OCI-LY3 (cell line): ENCODE measurements at regions not wholly inside any gene's neighbourhood (a gene's known extent, or its start where the extent isn't known, plus 50 kb on each side); places are given as distances from the start of the nearest gene placed in this dataset.
A peak's percentile ranks its signal among the peaks of the same experiment; 100 is the strongest.

ENCODE experiments used
- H2AFZ ChIP-seq: fragments of 200-600, 300-600 bp; shearing (Covaris generic); 2 replicates; pipeline ENCODE4 v1.6.0; 2014; ENCODE audit warnings: antibody characterized with exemption, low read depth, low read length
- H3K27ac ChIP-seq: fragments of 200-600, 300-600 bp; sonication (generic); 2 replicates; pipeline ENCODE4 v1.5.1; 2014; ENCODE audit warnings: mild to moderate bottlenecking, low read length, moderate library complexity, mixed read lengths
- H3K27me3 ChIP-seq: fragments of 200-600, 300-600 bp; sonication (generic); 2 replicates; pipeline ENCODE4 v1.6.1; 2014; ENCODE audit warnings: low read depth, low read length, mixed read lengths
- H3K36me3 ChIP-seq: fragments of 200-600, 300-600 bp; sonication (generic); replicated peaks from 2 replicates; pipeline ENCODE3; 2014; ENCODE audit warnings: low read depth, low read length, mixed read lengths
- H3K4me1 ChIP-seq: fragments of 300-600, 200-600 bp; sonication (generic); 2 replicates; pipeline ENCODE4 v1.6.1; 2014; ENCODE audit warnings: low read length, mixed read lengths
- H3K4me2 ChIP-seq: fragments of 200-600, 300-600 bp; sonication (generic); 2 replicates; pipeline ENCODE4 v1.6.1; 2014; ENCODE audit warnings: low read length, mixed read lengths
- H3K4me3 ChIP-seq: fragments of 300-600, 200-600 bp; sonication (generic); 2 replicates; pipeline ENCODE4 v1.5.1; 2014; ENCODE audit warnings: antibody characterized with exemption, mild to moderate bottlenecking, low read length, moderate library complexity
- H3K79me2 ChIP-seq: fragments of 300-600, 200-600 bp; shearing (Covaris generic); 2 replicates; pipeline ENCODE4 v1.6.1; 2014; ENCODE audit warnings: mild to moderate bottlenecking, low read length, mixed read lengths
- H3K9ac ChIP-seq: fragments of 300-600, 200-600 bp; shearing (Covaris generic); 2 replicates; pipeline ENCODE4 v1.6.0; 2014; ENCODE audit warnings: mild to moderate bottlenecking, low read length, moderate library complexity
- H3K9me3 ChIP-seq: fragments of 200-600, 300-600 bp; shearing (Covaris generic); 2 replicates; pipeline ENCODE4 v1.6.1; 2014; ENCODE audit warnings: low read length, mixed read lengths; ENCODE audit not compliant: insufficient read depth
- H4K20me1 ChIP-seq: fragments of 200-600, 300-600 bp; sonication (generic); 2 replicates; pipeline ENCODE4 v1.6.1; 2016; ENCODE audit warnings: low read length, mixed read lengths; ENCODE audit not compliant: insufficient read depth
- CTCF ChIP-seq: fragments of 200-600, 300-600 bp; sonication (generic); IDR thresholded peaks from 2 replicates; pipeline ENCODE4 v1.5.1; 2014; ENCODE audit warnings: antibody characterized with exemption, low read length, low read depth
- EZH2phosphoT487 ChIP-seq: fragments of 200-600 bp; shearing (Covaris generic); IDR thresholded peaks from 2 replicates; pipeline ENCODE4 v1.6.1; 2018; ENCODE audit warnings: antibody characterized with exemption, mixed run types, low read depth

- peak overlapping the region; percentile 52 for H3K27ac ChIP-seq
- H3K4me1 ChIP-seq, result peaks cover 65% of the 10 kb centered on the region
- no peaks in the 10 kb centered on the region for H3K79me2 ChIP-seq
- no peaks in the 10 kb centered on the region for H3K36me3 ChIP-seq
- H3K4me3 ChIP-seq, result peak overlapping the region; percentile 61
- H4K20me1 ChIP-seq, result no peaks in the 10 kb centered on the region
- peak overlapping the region; percentile 53 for H3K9ac ChIP-seq
- no peaks in the 10 kb centered on the region for H3K9me3 ChIP-seq
- TF ChIP-seq EZH2phosphoT487, result no peak
- no peak for TF ChIP-seq CTCF
- no peak overlapping the region for H2AFZ ChIP-seq
- H3K27me3 ChIP-seq, result peaks cover 67% of the 10 kb centered on the region
- peak overlapping the region; percentile 84 for H3K4me2 ChIP-seq
Measured at GRCh38 chr15:70197318-70197944, 99.7 kb upstream of the TLE3 start.

- no peak for TF ChIP-seq EZH2phosphoT487
- no peak for TF ChIP-seq CTCF
- H3K4me3 ChIP-seq, result peak overlapping the region; percentile 61
- H3K9me3 ChIP-seq, result 0 out of 2 replicates have a peak, but pooled peaks cover 4% of the 10 kb centered on the region
- H3K4me1 ChIP-seq, result peaks cover 65% of the 10 kb centered on the region
- H3K27me3 ChIP-seq, result peaks cover 67% of the 10 kb centered on the region
- peak overlapping the region; percentile 53 for H3K9ac ChIP-seq
- H3K4me2 ChIP-seq, result peak overlapping the region; percentile 84
- peak overlapping the region; percentile 43; the same call in 1 of the 2 replicates for H2AFZ ChIP-seq
- H3K36me3 ChIP-seq, result no peaks in the 10 kb centered on the region
- H4K20me1 ChIP-seq, result no peaks in the 10 kb centered on the region
- peak overlapping the region; percentile 52 for H3K27ac ChIP-seq
- no peaks in the 10 kb centered on the region for H3K79me2 ChIP-seq
Measured at GRCh38 chr15:70196372-70197316, 98.9 kb upstream of the TLE3 start.

- no peaks in the 10 kb centered on the region for H4K20me1 ChIP-seq
- H3K4me1 ChIP-seq, result peaks cover 60% of the 10 kb centered on the region
- 0 out of 2 replicates have a peak, but pooled peaks cover 5% of the 10 kb centered on the region for H3K9me3 ChIP-seq
- peak overlapping the region; percentile 53; the same call in 1 of the 2 replicates for H3K9ac ChIP-seq
- H3K79me2 ChIP-seq, result no peaks in the 10 kb centered on the region
- H3K27ac ChIP-seq, result no peak overlapping the region
- H3K4me3 ChIP-seq, result peak overlapping the region; percentile 61
- H3K27me3 ChIP-seq, result peaks cover 60% of the 10 kb centered on the region
- H3K4me2 ChIP-seq, result peak overlapping the region; percentile 84
- H3K36me3 ChIP-seq, result no peaks in the 10 kb centered on the region
- TF ChIP-seq EZH2phosphoT487 (no peak), CTCF (no peak)
- no peak overlapping the region for H2AFZ ChIP-seq
Measured at GRCh38 chr15:70195587-70196305, 98.0 kb upstream of the TLE3 start.
